ENCODE measurements at regions not wholly inside any gene's neighbourhood (a gene's known extent, or its start where the extent isn't known, plus 50 kb on each side); places are given as distances from the start of the nearest gene placed in this dataset.

GRCh38 chr21:27359141-27359540 is 392.3 kb upstream of the ADAMTS5 start (continued):
- TF ChIP-seq NFYB (CRISPR knock-in tag; conservative IDR thresholded peaks at IDR 0.05; ENCODE audit: low read depth) (no peak), GABPB1 (CRISPR knock-in tag; IDR thresholded peaks at IDR 0.05) (no peak), E2F1 (CRISPR knock-in tag; IDR thresholded peaks at IDR 0.05) (no peak), TEAD4 (CRISPR knock-in tag; IDR thresholded peaks at IDR 0.05) (no peak)

DNA sequence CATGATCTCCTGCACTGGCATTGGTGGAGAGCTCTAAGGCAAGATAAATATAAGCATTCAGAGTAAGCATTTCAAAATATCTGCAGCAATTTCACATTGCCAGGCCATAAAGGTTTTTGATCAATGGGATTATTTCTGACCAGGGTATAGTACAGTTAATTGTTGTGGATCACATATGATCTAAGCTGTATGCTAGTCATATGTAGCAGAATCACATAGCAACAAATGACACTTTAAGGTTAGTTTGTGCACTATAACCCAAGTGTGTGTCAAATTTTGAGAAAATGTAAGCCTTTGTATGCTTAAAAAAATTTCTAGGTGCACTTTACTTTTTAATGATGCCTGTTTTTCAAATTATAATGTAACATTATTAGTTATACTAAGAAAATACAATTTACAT is 386.0 kb upstream of the ADAMTS5 start:
- ATAC-seq (no peak), DNase-seq (ENCODE audit: low spot score) (no peak)
- Mint-ChIP-seq H3K4me3 (no peak overlapping the region), H3K27ac (no peak overlapping the region), H3K9me3 (no peaks in the 10 kb centered on the region), H3K36me3 (no peaks in the 10 kb centered on the region), H3K27me3 (ENCODE audit: low read depth) (no peaks in the 10 kb centered on the region), H3K4me1 (no peaks in the 10 kb centered on the region)
- CTCF ChIA-PET = no interaction called here
- POLR2A ChIA-PET = no interaction called here
- no peak for TF ChIP-seq EMX1 (CRISPR knock-in tag; IDR thresholded peaks at IDR 0.05)
- TF ChIP-seq, protein P1, sequence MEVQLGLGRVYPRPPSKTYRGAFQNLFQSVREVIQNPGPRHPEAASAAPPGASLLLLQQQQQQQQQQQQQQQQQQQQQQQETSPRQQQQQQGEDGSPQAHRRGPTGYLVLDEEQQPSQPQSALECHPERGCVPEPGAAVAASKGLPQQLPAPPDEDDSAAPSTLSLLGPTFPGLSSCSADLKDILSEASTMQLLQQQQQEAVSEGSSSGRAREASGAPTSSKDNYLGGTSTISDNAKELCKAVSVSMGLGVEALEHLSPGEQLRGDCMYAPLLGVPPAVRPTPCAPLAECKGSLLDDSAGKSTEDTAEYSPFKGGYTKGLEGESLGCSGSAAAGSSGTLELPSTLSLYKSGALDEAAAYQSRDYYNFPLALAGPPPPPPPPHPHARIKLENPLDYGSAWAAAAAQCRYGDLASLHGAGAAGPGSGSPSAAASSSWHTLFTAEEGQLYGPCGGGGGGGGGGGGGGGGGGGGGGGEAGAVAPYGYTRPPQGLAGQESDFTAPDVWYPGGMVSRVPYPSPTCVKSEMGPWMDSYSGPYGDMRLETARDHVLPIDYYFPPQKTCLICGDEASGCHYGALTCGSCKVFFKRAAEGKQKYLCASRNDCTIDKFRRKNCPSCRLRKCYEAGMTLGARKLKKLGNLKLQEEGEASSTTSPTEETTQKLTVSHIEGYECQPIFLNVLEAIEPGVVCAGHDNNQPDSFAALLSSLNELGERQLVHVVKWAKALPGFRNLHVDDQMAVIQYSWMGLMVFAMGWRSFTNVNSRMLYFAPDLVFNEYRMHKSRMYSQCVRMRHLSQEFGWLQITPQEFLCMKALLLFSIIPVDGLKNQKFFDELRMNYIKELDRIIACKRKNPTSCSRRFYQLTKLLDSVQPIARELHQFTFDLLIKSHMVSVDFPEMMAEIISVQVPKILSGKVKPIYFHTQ (CRISPR knock-in tag; IDR thresholded peaks at IDR 0.05) = no peak
- no peak for TF ChIP-seq ETV6 (CRISPR knock-in tag; IDR thresholded peaks at IDR 0.05)
- no peak for TF ChIP-seq ZNF317 (CRISPR knock-in tag; IDR thresholded peaks at IDR 0.05; ENCODE audit: borderline replicate concordance, low read depth)
- TF ChIP-seq, protein P2, sequence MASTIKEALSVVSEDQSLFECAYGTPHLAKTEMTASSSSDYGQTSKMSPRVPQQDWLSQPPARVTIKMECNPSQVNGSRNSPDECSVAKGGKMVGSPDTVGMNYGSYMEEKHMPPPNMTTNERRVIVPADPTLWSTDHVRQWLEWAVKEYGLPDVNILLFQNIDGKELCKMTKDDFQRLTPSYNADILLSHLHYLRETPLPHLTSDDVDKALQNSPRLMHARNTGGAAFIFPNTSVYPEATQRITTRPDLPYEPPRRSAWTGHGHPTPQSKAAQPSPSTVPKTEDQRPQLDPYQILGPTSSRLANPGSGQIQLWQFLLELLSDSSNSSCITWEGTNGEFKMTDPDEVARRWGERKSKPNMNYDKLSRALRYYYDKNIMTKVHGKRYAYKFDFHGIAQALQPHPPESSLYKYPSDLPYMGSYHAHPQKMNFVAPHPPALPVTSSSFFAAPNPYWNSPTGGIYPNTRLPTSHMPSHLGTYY (CRISPR knock-in tag; IDR thresholded peaks at IDR 0.05) = no peak
- TF ChIP-seq ELF4 (CRISPR knock-in tag; IDR thresholded peaks at IDR 0.05; ENCODE audit: low read depth) = no peak
- no peak for TF ChIP-seq ZMAT4 (CRISPR knock-in tag; IDR thresholded peaks at IDR 0.05)
- TF ChIP-seq CDX4 (CRISPR knock-in tag; IDR thresholded peaks at IDR 0.05; ENCODE audit: borderline replicate concordance) = no peak
- no peak for TF ChIP-seq ZNF671 (CRISPR knock-in tag; IDR thresholded peaks at IDR 0.05)
- no peak for TF ChIP-seq FOXP1 (CRISPR knock-in tag; IDR thresholded peaks at IDR 0.05; ENCODE audit: borderline replicate concordance)
- no peak for TF ChIP-seq FOXJ3 (CRISPR knock-in tag; IDR thresholded peaks at IDR 0.05; ENCODE audit: borderline replicate concordance)
- TF ChIP-seq RORB (CRISPR knock-in tag; IDR thresholded peaks at IDR 0.05) = no peak
- TF ChIP-seq TCF7 (CRISPR knock-in tag; IDR thresholded peaks at IDR 0.05; ENCODE audit: low read depth) = no peak
- TF ChIP-seq, protein P3, sequence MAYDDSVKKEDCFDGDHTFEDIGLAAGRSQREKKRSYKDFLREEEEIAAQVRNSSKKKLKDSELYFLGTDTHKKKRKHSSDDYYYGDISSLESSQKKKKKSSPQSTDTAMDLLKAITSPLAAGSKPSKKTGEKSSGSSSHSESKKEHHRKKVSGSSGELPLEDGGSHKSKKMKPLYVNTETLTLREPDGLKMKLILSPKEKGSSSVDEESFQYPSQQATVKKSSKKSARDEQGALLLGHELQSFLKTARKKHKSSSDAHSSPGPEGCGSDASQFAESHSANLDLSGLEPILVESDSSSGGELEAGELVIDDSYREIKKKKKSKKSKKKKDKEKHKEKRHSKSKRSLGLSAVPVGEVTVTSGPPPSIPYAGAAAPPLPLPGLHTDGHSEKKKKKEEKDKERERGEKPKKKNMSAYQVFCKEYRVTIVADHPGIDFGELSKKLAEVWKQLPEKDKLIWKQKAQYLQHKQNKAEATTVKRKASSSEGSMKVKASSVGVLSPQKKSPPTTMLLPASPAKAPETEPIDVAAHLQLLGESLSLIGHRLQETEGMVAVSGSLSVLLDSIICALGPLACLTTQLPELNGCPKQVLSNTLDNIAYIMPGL (CRISPR knock-in tag; IDR thresholded peaks at IDR 0.05) = no peak
